SJCRH30 (cell line): ENCODE measurements at regions not wholly inside any gene's neighbourhood (a gene's known extent, or its start where the extent isn't known, plus 50 kb on each side); places are given as distances from the start of the nearest gene placed in this dataset.
"Not testable (repeated sequence)": the region's sequence is repeated elsewhere in the genome, so short reads cannot be mapped to it uniquely, and the experiment has no call there.

ENCODE experiments used
- DNase-seq, 2 experiments: peaks; one replicate each; pipeline ENCODE4 v3.0.0-alpha.2; 2015 to 2020
- H3K27ac ChIP-seq: fragments of 250-450 bp; sonication (Bioruptor Pico); 2 replicates; pipeline ENCODE4 v1.5.1; 2020; ENCODE audit warnings: mild to moderate bottlenecking, moderate library complexity
- H3K27me3 ChIP-seq: fragments of 250-450 bp; sonication (Bioruptor Pico); 2 replicates; pipeline ENCODE4 v1.5.1; 2020; ENCODE audit warnings: mild to moderate bottlenecking, moderate library complexity
- H3K36me3 ChIP-seq: fragments of 250-450 bp; sonication (Bioruptor Pico); 2 replicates; pipeline ENCODE4 v1.5.1; 2020; ENCODE audit warnings: mild to moderate bottlenecking, moderate library complexity
- H3K4me1 ChIP-seq: fragments of 250-450 bp; sonication (Bioruptor Pico); 2 replicates; pipeline ENCODE4 v1.5.1; 2020; ENCODE audit warnings: mild to moderate bottlenecking, moderate library complexity
- H3K4me3 ChIP-seq: fragments of 250-450 bp; sonication (Bioruptor Pico); 2 replicates; pipeline ENCODE4 v1.5.1; 2020; ENCODE audit warnings: mild to moderate bottlenecking, moderate library complexity
- H3K9me3 ChIP-seq: fragments of 250-450 bp; sonication (Bioruptor Pico); replicated peaks from 2 replicates; pipeline ENCODE4 v1.5.1; 2020; ENCODE audit warnings: mild to moderate bottlenecking, moderate library complexity

GRCh38 chr2:91477291-91477690 is 2785.8 kb downstream of the RPIA start:
- DNase-seq, H3K4me1 ChIP-seq, H3K36me3 ChIP-seq, H3K9me3 ChIP-seq, H3K27ac ChIP-seq, H3K4me3 ChIP-seq, H3K27me3 ChIP-seq: not testable (repeated sequence)

GRCh38 chr2:91477731-91478672 is 2786.5 kb downstream of the RPIA start:
- Histone ChIP-seq H3K4me3 (no peak overlapping the region), H3K36me3 (no peaks in the 10 kb centered on the region), H3K27ac (no peak overlapping the region), H3K27me3 (peaks cover 8% of the 10 kb centered on the region), H3K4me1 (no peaks in the 10 kb centered on the region), H3K9me3 (no peaks in the 10 kb centered on the region)
- DNase-seq = peak in 1 of 2 experiments; percentile 17

- not testable (repeated sequence) for H3K27ac ChIP-seq, H3K36me3 ChIP-seq, H3K4me1 ChIP-seq, H3K9me3 ChIP-seq, DNase-seq, H3K4me3 ChIP-seq, H3K27me3 ChIP-seq
Measured at GRCh38 chr2:91478851-91479718, 2787.6 kb downstream of the RPIA start.

- not testable (repeated sequence) for H3K4me1 ChIP-seq, H3K36me3 ChIP-seq, H3K27me3 ChIP-seq, H3K27ac ChIP-seq, H3K9me3 ChIP-seq, DNase-seq, H3K4me3 ChIP-seq
Measured at GRCh38 chr2:91485226-91485625, 2793.8 kb downstream of the RPIA start.

- not testable (repeated sequence) for H3K4me3 ChIP-seq, H3K27ac ChIP-seq, DNase-seq, H3K4me1 ChIP-seq, H3K36me3 ChIP-seq, H3K27me3 ChIP-seq, H3K9me3 ChIP-seq
Measured at GRCh38 chr2:91497129-91498064, 2805.9 kb downstream of the RPIA start.

GRCh38 chr2:91498065-91498449 is 2806.6 kb downstream of the RPIA start:
- not testable (repeated sequence) for H3K4me1 ChIP-seq, H3K27me3 ChIP-seq, H3K36me3 ChIP-seq, H3K9me3 ChIP-seq, DNase-seq, H3K27ac ChIP-seq, H3K4me3 ChIP-seq

GRCh38 chr2:91498513-91499250 is 2807.2 kb downstream of the RPIA start:
- H3K4me3 ChIP-seq, H3K36me3 ChIP-seq, H3K27ac ChIP-seq, DNase-seq, H3K4me1 ChIP-seq, H3K27me3 ChIP-seq, H3K9me3 ChIP-seq: not testable (repeated sequence)

GRCh38 chr2:91499431-91500050 is 2808.1 kb downstream of the RPIA start:
- H3K9me3 ChIP-seq, H3K27ac ChIP-seq, H3K4me3 ChIP-seq, DNase-seq, H3K27me3 ChIP-seq, H3K4me1 ChIP-seq, H3K36me3 ChIP-seq: not testable (repeated sequence)

GRCh38 chr2:91500246-91500977 is 2808.9 kb downstream of the RPIA start:
- not testable (repeated sequence) for H3K36me3 ChIP-seq, H3K4me1 ChIP-seq, H3K27ac ChIP-seq, DNase-seq, H3K9me3 ChIP-seq, H3K27me3 ChIP-seq, H3K4me3 ChIP-seq

- not testable (repeated sequence) for H3K27me3 ChIP-seq, H3K36me3 ChIP-seq, DNase-seq, H3K4me3 ChIP-seq, H3K27ac ChIP-seq, H3K9me3 ChIP-seq, H3K4me1 ChIP-seq
Measured at GRCh38 chr2:91500978-91501310, 2809.5 kb downstream of the RPIA start.

- H3K27me3 ChIP-seq, H3K4me1 ChIP-seq, DNase-seq, H3K9me3 ChIP-seq, H3K4me3 ChIP-seq, H3K27ac ChIP-seq, H3K36me3 ChIP-seq: not testable (repeated sequence)
Measured at GRCh38 chr2:91501481-91502080, 2810.1 kb downstream of the RPIA start.

- H3K27ac ChIP-seq, H3K27me3 ChIP-seq, H3K9me3 ChIP-seq, DNase-seq, H3K36me3 ChIP-seq, H3K4me1 ChIP-seq, H3K4me3 ChIP-seq: not testable (repeated sequence)
Measured at GRCh38 chr2:91503572-91503958, 2812.1 kb downstream of the RPIA start.
